Fibroblast of mammary gland (primary cell): ENCODE measurements at regions not wholly inside any gene's neighbourhood (a gene's known extent, or its start where the extent isn't known, plus 50 kb on each side); places are given as distances from the start of the nearest gene placed in this dataset.

ENCODE experiments used
- DNase-seq: peaks from one replicate; pipeline ENCODE4 v3.0.0-alpha.2; 2010; ENCODE audit warnings: low read depth
- H3K4me3 ChIP-seq: 2 replicates; pipeline ENCODE4 v1.5.1; 2011; ENCODE audit warnings: low read depth, mild to moderate bottlenecking, low read length, moderate library complexity; ENCODE audit not compliant: control insufficient read depth
- CTCF ChIP-seq: conservative IDR thresholded peaks from 2 replicates; pipeline ENCODE4 v1.5.1; 2011; ENCODE audit warnings: low read depth, low read length, inconsistent platforms; ENCODE audit not compliant: control insufficient read depth, insufficient read depth

- DNase-seq = no peak
- no peak for TF ChIP-seq CTCF
- H3K4me3 ChIP-seq = no peak overlapping the region
These were observed 108.0 kb upstream of the KIF26B start for GRCh38 chr1:245046769-245047168.

DNA sequence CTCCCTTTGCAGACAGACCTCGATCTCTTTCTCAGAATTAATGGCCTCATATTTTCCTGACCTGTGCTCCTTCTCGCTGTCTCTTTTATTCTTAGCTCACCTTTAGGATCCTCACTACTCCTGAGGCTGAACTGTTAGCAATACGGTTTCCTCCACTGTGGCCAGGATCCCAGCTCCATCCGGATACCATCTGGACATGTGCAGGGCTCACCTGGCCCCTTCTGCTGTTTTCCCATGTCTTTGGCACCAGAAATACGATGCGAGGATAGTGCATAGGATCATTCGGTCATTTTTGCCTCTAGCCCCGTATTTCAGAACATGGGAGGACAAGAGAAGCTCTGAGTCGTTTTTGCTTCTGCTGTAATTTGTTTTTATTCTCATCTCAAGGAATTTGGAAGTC lies 108.5 kb upstream of the KIF26B start:
- H3K4me3 ChIP-seq = no peak overlapping the region
- no peak for DNase-seq
- no peak for TF ChIP-seq CTCF

- H3K4me3 ChIP-seq = no peak overlapping the region
- peak; percentile 42 for DNase-seq
- TF ChIP-seq CTCF = no peak
These were observed 109.5 kb upstream of the KIF26B start for GRCh38 chr1:245045087-245045881.

DNA sequence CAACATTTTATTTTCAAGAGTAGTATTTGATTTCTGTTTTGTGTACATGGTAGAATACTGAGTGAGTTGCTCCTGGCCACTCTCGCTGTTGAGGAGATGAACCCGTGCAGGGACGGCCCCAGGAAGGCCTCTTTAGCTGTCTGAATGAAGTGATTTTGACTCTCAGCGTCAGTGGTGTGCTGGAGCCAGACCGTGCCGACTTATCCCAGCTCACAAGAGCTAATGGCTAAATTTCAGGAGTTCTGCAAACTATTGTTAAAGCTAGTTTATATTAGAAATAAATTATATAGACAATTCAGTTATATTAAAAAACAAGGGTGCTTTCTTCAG lies 111.2 kb upstream of the KIF26B start:
- H3K4me3 ChIP-seq = no peak overlapping the region
- TF ChIP-seq CTCF = no peak
- DNase-seq = no peak

- no peak for DNase-seq
- no peak for TF ChIP-seq CTCF
- H3K4me3 ChIP-seq = no peak overlapping the region
These were observed 113.6 kb upstream of the KIF26B start for GRCh38 chr1:245041058-245041698.

DNA sequence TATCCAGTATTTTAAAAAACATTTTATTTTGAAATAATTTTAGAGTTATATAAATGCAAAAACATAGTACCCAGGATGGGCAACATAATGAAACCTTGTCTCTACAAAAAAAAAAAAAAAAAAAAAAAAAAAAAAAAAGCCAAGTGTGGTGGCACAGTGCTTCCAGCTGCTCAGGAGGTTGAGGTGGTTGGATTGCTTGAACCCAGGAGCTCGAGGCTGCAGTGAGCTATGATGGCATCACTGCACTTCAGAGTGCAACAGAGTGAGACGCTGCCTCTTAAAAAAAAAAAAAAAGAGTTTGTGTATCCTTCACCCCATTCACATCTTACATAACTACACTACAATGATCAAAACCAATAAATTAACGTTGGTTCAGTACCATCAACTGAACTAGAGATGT lies 115.6 kb upstream of the KIF26B start:
- no peak for TF ChIP-seq CTCF
- no peak for DNase-seq
- no peak overlapping the region for H3K4me3 ChIP-seq
